ENCODE measurements at regions not wholly inside any gene's neighbourhood (a gene's known extent, or its start where the extent isn't known, plus 50 kb on each side); places are given as distances from the start of the nearest gene placed in this dataset.

- H3K4me1 ChIP-seq (ENCODE audit: control insufficient read depth in 1 of 2, insufficient read depth in 2 of 2, low read length in 2 of 2): no peaks in the 10 kb centered on the region
- no peak overlapping the region for H3K9ac ChIP-seq (ENCODE audit: low read depth in 1 of 2, low read length in 2 of 2)
- no peak overlapping the region for H3K27ac ChIP-seq (ENCODE audit: low read depth, low read length)
- H3K36me3 ChIP-seq (ENCODE audit: control insufficient read depth in 1 of 2, insufficient read depth in 2 of 2, low read length in 2 of 2): no peaks in the 10 kb centered on the region
- no peaks in the 10 kb centered on the region for H3K9me3 ChIP-seq (ENCODE audit: control insufficient read depth in 1 of 2, low read length in 2 of 2)
- no peaks in the 10 kb centered on the region for H3K27me3 ChIP-seq (ENCODE audit: control insufficient read depth in 1 of 2, insufficient read depth in 2 of 2, low read length in 2 of 2)
- H3K4me3 ChIP-seq (ENCODE audit: low read depth in 1 of 2, low read length in 2 of 2): no peak overlapping the region
Observed at GRCh38 chr12:89891933-89892332, 183.3 kb upstream of the ATP2B1 start.

GRCh38 chr12:89890161-89890560 lies 181.5 kb upstream of the ATP2B1 start:
- no peaks in the 10 kb centered on the region for H3K27me3 ChIP-seq (ENCODE audit: control insufficient read depth in 1 of 2, insufficient read depth in 2 of 2, low read length in 2 of 2)
- H3K4me3 ChIP-seq (ENCODE audit: low read depth in 1 of 2, low read length in 2 of 2): no peak overlapping the region
- no peak overlapping the region for H3K27ac ChIP-seq (ENCODE audit: low read depth, low read length)
- no peak overlapping the region for H3K9ac ChIP-seq (ENCODE audit: low read depth in 1 of 2, low read length in 2 of 2)
- no peaks in the 10 kb centered on the region for H3K4me1 ChIP-seq (ENCODE audit: control insufficient read depth in 1 of 2, insufficient read depth in 2 of 2, low read length in 2 of 2)
- H3K9me3 ChIP-seq (ENCODE audit: control insufficient read depth in 1 of 2, low read length in 2 of 2): no peaks in the 10 kb centered on the region
- no peaks in the 10 kb centered on the region for H3K36me3 ChIP-seq (ENCODE audit: control insufficient read depth in 1 of 2, insufficient read depth in 2 of 2, low read length in 2 of 2)

- Histone ChIP-seq H3K9ac (ENCODE audit: low read depth in 1 of 2, low read length in 2 of 2) (no peak overlapping the region), H3K9me3 (ENCODE audit: control insufficient read depth in 1 of 2, low read length in 2 of 2) (no peaks in the 10 kb centered on the region), H3K4me1 (ENCODE audit: control insufficient read depth in 1 of 2, insufficient read depth in 2 of 2, low read length in 2 of 2) (no peaks in the 10 kb centered on the region), H3K4me3 (ENCODE audit: low read depth in 1 of 2, low read length in 2 of 2) (no peak overlapping the region), H3K27me3 (ENCODE audit: control insufficient read depth in 1 of 2, insufficient read depth in 2 of 2, low read length in 2 of 2) (no peaks in the 10 kb centered on the region), H3K36me3 (ENCODE audit: control insufficient read depth in 1 of 2, insufficient read depth in 2 of 2, low read length in 2 of 2) (no peaks in the 10 kb centered on the region), H3K27ac (ENCODE audit: low read depth, low read length) (no peak overlapping the region)
Observed at GRCh38 chr12:89889062-89889461, 180.4 kb upstream of the ATP2B1 start.

DNA sequence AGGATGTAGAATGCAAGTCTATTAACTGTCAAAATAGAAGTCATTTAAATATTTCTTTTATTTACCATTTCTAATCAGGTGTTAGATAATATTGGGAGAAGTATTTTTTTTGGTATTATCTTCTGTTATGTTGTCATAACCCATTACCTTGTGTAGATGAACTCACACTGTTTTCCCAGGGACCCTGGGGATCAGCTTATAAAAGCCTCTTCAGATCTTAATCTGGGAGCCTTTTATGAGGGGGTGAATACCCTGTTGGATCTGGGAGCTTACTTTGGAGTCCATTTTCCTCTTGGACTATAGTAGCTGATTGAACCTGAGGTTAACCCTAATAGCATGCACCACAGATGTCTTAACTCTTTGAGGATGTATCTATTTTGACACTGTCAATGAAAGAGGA lies 176.3 kb upstream of the ATP2B1 start:
- Histone ChIP-seq H3K27ac (ENCODE audit: low read depth, low read length) (no peak overlapping the region), H3K4me1 (ENCODE audit: control insufficient read depth in 1 of 2, insufficient read depth in 2 of 2, low read length in 2 of 2) (peaks cover 0 to 9% of the 10 kb centered on the region in 2 donors), H3K9ac (ENCODE audit: low read depth in 1 of 2, low read length in 2 of 2) (no peak overlapping the region), H3K27me3 (ENCODE audit: control insufficient read depth in 1 of 2, insufficient read depth in 2 of 2, low read length in 2 of 2) (no peaks in the 10 kb centered on the region), H3K9me3 (ENCODE audit: control insufficient read depth in 1 of 2, low read length in 2 of 2) (no peaks in the 10 kb centered on the region), H3K4me3 (ENCODE audit: low read depth in 1 of 2, low read length in 2 of 2) (no peak overlapping the region), H3K36me3 (ENCODE audit: control insufficient read depth in 1 of 2, insufficient read depth in 2 of 2, low read length in 2 of 2) (no peaks in the 10 kb centered on the region)

- H3K27ac ChIP-seq (ENCODE audit: low read depth, low read length): no peak overlapping the region
- H3K36me3 ChIP-seq (ENCODE audit: control insufficient read depth in 1 of 2, insufficient read depth in 2 of 2, low read length in 2 of 2): no peaks in the 10 kb centered on the region
- H3K4me3 ChIP-seq (ENCODE audit: low read depth in 1 of 2, low read length in 2 of 2): no peak overlapping the region
- no peaks in the 10 kb centered on the region for H3K9me3 ChIP-seq (ENCODE audit: control insufficient read depth in 1 of 2, low read length in 2 of 2)
- H3K27me3 ChIP-seq (ENCODE audit: control insufficient read depth in 1 of 2, insufficient read depth in 2 of 2, low read length in 2 of 2): no peaks in the 10 kb centered on the region
- peaks cover 0 to 9% of the 10 kb centered on the region in 2 donors for H3K4me1 ChIP-seq (ENCODE audit: control insufficient read depth in 1 of 2, insufficient read depth in 2 of 2, low read length in 2 of 2)
- H3K9ac ChIP-seq (ENCODE audit: low read depth in 1 of 2, low read length in 2 of 2): no peak overlapping the region
Observed at GRCh38 chr12:89884416-89884898, 175.8 kb upstream of the ATP2B1 start.

DNA sequence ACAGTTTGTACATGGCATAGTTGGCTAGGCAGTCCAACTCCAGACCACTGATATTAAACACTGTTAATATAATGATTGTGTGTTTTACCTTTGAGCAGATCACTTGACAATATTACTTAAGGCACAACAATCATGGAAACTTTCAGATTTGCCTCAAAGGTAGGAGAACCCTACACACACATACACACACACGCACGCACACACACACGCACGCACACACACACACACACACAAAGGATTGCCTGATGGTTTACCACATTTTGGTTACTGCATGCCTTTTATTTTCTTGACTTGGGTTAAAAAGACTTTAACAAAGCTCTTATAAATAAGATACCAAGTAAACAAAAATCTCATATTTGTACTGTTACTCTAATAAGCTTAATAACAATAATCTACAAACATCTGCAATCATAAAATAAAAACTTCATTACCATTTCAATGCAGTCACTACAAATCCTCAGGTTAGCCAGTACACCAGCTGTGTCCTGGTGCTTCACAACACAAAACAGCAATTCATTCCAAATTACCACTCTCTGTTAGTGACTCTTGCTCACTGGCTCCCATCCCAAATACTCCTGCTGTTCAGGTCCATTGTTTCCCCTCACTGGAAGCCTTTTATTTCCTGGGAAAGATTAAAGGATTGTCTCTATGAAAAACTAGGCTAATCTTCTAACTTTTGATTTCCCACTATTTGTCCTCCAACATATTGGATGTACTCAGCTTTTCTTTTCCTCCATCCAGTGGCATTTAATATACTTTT lies 175.2 kb upstream of the ATP2B1 start:
- H3K9ac ChIP-seq (ENCODE audit: low read depth in 1 of 2, low read length in 2 of 2): no peak overlapping the region
- peaks cover 0 to 9% of the 10 kb centered on the region in 2 donors for H3K4me1 ChIP-seq (ENCODE audit: control insufficient read depth in 1 of 2, insufficient read depth in 2 of 2, low read length in 2 of 2)
- no peaks in the 10 kb centered on the region for H3K27me3 ChIP-seq (ENCODE audit: control insufficient read depth in 1 of 2, insufficient read depth in 2 of 2, low read length in 2 of 2)
- no peaks in the 10 kb centered on the region for H3K36me3 ChIP-seq (ENCODE audit: control insufficient read depth in 1 of 2, insufficient read depth in 2 of 2, low read length in 2 of 2)
- no peak overlapping the region for H3K4me3 ChIP-seq (ENCODE audit: low read depth in 1 of 2, low read length in 2 of 2)
- H3K9me3 ChIP-seq (ENCODE audit: control insufficient read depth in 1 of 2, low read length in 2 of 2): no peaks in the 10 kb centered on the region
- H3K27ac ChIP-seq (ENCODE audit: low read depth, low read length): no peak overlapping the region

- Histone ChIP-seq H3K27me3 (ENCODE audit: control insufficient read depth in 1 of 2, insufficient read depth in 2 of 2, low read length in 2 of 2) (no peaks in the 10 kb centered on the region), H3K9ac (ENCODE audit: low read depth in 1 of 2, low read length in 2 of 2) (no peak overlapping the region), H3K4me1 (ENCODE audit: control insufficient read depth in 1 of 2, insufficient read depth in 2 of 2, low read length in 2 of 2) (peaks cover 0 to 9% of the 10 kb centered on the region in 2 donors), H3K4me3 (ENCODE audit: low read depth in 1 of 2, low read length in 2 of 2) (no peak overlapping the region), H3K9me3 (ENCODE audit: control insufficient read depth in 1 of 2, low read length in 2 of 2) (no peaks in the 10 kb centered on the region), H3K36me3 (ENCODE audit: control insufficient read depth in 1 of 2, insufficient read depth in 2 of 2, low read length in 2 of 2) (no peaks in the 10 kb centered on the region), H3K27ac (ENCODE audit: low read depth, low read length) (no peak overlapping the region)
Observed at GRCh38 chr12:89882792-89883191, 174.2 kb upstream of the ATP2B1 start.

DNA sequence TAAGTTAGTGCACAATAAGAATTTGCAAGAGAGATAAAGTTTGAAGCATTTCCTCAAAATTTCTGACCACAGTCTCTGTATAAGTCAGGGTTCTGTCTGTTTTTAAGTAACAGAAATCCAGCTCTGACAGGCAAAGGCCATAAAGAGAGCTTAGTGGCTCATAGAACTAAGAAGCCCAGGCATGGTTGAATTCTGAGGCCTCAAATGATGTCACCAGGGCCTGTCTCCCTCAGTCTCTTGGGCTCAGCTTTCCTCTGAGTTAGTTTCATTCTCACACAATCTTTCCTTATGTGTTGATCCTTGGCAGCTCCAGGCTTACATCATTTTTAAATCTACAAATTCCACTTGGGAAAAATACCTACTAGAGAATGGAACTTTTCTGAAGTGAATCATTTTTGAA lies 173.4 kb upstream of the ATP2B1 start:
- no peak overlapping the region for H3K4me3 ChIP-seq (ENCODE audit: low read depth in 1 of 2, low read length in 2 of 2)
- H3K9ac ChIP-seq (ENCODE audit: low read depth in 1 of 2, low read length in 2 of 2): no peak overlapping the region
- no peaks in the 10 kb centered on the region for H3K27me3 ChIP-seq (ENCODE audit: control insufficient read depth in 1 of 2, insufficient read depth in 2 of 2, low read length in 2 of 2)
- H3K36me3 ChIP-seq (ENCODE audit: control insufficient read depth in 1 of 2, insufficient read depth in 2 of 2, low read length in 2 of 2): no peaks in the 10 kb centered on the region
- H3K9me3 ChIP-seq (ENCODE audit: control insufficient read depth in 1 of 2, low read length in 2 of 2): no peaks in the 10 kb centered on the region
- H3K4me1 ChIP-seq (ENCODE audit: control insufficient read depth in 1 of 2, insufficient read depth in 2 of 2, low read length in 2 of 2): peaks cover 0 to 9% of the 10 kb centered on the region in 2 donors
- no peak overlapping the region for H3K27ac ChIP-seq (ENCODE audit: low read depth, low read length)

GRCh38 chr12:89880690-89881350 lies 172.2 kb upstream of the ATP2B1 start:
- Histone ChIP-seq H3K27ac (ENCODE audit: low read depth, low read length) (no peak overlapping the region), H3K27me3 (ENCODE audit: control insufficient read depth in 1 of 2, insufficient read depth in 2 of 2, low read length in 2 of 2) (no peaks in the 10 kb centered on the region), H3K9ac (ENCODE audit: low read depth in 1 of 2, low read length in 2 of 2) (no peak overlapping the region), H3K4me1 (ENCODE audit: control insufficient read depth in 1 of 2, insufficient read depth in 2 of 2, low read length in 2 of 2) (peaks cover 0 to 9% of the 10 kb centered on the region in 2 donors), H3K4me3 (ENCODE audit: low read depth in 1 of 2, low read length in 2 of 2) (no peak overlapping the region), H3K36me3 (ENCODE audit: control insufficient read depth in 1 of 2, insufficient read depth in 2 of 2, low read length in 2 of 2) (no peaks in the 10 kb centered on the region), H3K9me3 (ENCODE audit: control insufficient read depth in 1 of 2, low read length in 2 of 2) (no peaks in the 10 kb centered on the region)

- Histone ChIP-seq H3K27me3 (ENCODE audit: control insufficient read depth in 1 of 2, insufficient read depth in 2 of 2, low read length in 2 of 2) (no peaks in the 10 kb centered on the region), H3K9me3 (ENCODE audit: control insufficient read depth in 1 of 2, low read length in 2 of 2) (no peaks in the 10 kb centered on the region), H3K9ac (ENCODE audit: low read depth in 1 of 2, low read length in 2 of 2) (no peak overlapping the region), H3K4me3 (ENCODE audit: low read depth in 1 of 2, low read length in 2 of 2) (no peak overlapping the region), H3K4me1 (ENCODE audit: control insufficient read depth in 1 of 2, insufficient read depth in 2 of 2, low read length in 2 of 2) (peaks cover 0 to 9% of the 10 kb centered on the region in 2 donors), H3K27ac (ENCODE audit: low read depth, low read length) (no peak overlapping the region), H3K36me3 (ENCODE audit: control insufficient read depth in 1 of 2, insufficient read depth in 2 of 2, low read length in 2 of 2) (no peaks in the 10 kb centered on the region)
Observed at GRCh38 chr12:89879766-89880165, 171.1 kb upstream of the ATP2B1 start.

All from duodenal mucosa (tissue), 2 donors.